GM12865 (cell line): ENCODE measurements at regions not wholly inside any gene's neighbourhood (a gene's known extent, or its start where the extent isn't known, plus 50 kb on each side); places are given as distances from the start of the nearest gene placed in this dataset.
A peak's percentile ranks its signal among the peaks of the same experiment; 100 is the strongest.

ENCODE experiments used
- DNase-seq: peaks from one replicate; pipeline ENCODE4 v3.0.0; 2010; ENCODE audit warnings: low read depth
- H3K4me3 ChIP-seq: 2 replicates; pipeline ENCODE4 v1.5.1; 2011; ENCODE audit warnings: mild to moderate bottlenecking, low read depth, low read length, control low read depth
- CTCF ChIP-seq: IDR thresholded peaks from 2 replicates; pipeline ENCODE4 v1.5.1; 2011; ENCODE audit warnings: low read length, control low read depth, low read depth, inconsistent platforms; ENCODE audit not compliant: insufficient read depth; ENCODE audit errors: missing control alignments

GRCh38 chr1:79530476-79530875 lies 523.9 kb upstream of the ADGRL4 start:
- no peak for DNase-seq
- TF ChIP-seq CTCF, result no peak

DNA sequence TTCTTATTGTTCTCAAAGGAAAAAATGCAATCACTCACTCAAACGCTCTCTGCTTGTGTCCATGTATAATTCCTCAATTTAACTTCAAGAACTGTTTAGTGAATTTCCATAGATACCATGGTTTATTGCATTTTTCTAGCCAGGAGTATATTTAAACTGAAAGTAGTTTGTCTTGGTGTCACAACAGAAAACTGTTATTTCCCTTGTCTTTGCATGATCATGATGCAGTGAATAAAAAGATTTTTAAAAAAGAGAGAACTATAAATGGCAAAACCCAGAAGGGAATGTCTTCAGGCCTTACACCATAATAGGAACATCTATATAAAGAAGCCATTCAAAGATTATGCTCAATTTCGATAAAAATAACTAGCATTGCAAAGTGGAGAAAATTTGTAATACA lies 523.5 kb upstream of the ADGRL4 start:
- no peak for DNase-seq
- no peak overlapping the region for H3K4me3 ChIP-seq
- TF ChIP-seq CTCF, result no peak

More at GRCh38 chr1:79530476-79530875, 523.9 kb upstream of the ADGRL4 start:
- no peak overlapping the region for H3K4me3 ChIP-seq

DNA sequence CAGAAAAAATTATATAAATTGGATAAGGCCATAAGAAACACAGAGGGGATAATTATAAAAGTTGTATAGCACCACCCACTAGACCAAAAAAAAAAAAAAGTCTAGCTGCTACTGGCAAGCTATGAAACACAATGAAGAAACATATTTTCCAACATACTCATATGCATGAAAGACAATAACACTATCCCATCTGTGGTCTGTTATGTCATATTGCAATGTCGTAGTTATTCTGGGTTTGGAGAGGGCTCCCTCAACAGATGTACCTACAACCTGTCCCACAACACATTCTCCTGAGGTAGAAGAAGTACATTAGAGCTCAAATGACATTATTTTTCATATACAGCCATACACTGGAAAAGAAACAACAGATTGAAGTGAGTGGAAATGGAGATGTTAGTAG lies 517.6 kb upstream of the ADGRL4 start:
- H3K4me3 ChIP-seq, result no peak overlapping the region
- TF ChIP-seq CTCF, result no peak
- no peak for DNase-seq

GRCh38 chr1:79519084-79519760 lies 512.7 kb upstream of the ADGRL4 start:
- no peak overlapping the region for H3K4me3 ChIP-seq
- peak; percentile 1 for DNase-seq
- TF ChIP-seq CTCF, result no peak

- no peak overlapping the region for H3K4me3 ChIP-seq
- DNase-seq, result no peak
- TF ChIP-seq CTCF, result no peak
Measured at GRCh38 chr1:79517470-79518224, 511.1 kb upstream of the ADGRL4 start.

- TF ChIP-seq CTCF, result no peak
- DNase-seq, result no peak
- no peak overlapping the region for H3K4me3 ChIP-seq
Measured at GRCh38 chr1:79507770-79508169, 501.2 kb upstream of the ADGRL4 start.

DNA sequence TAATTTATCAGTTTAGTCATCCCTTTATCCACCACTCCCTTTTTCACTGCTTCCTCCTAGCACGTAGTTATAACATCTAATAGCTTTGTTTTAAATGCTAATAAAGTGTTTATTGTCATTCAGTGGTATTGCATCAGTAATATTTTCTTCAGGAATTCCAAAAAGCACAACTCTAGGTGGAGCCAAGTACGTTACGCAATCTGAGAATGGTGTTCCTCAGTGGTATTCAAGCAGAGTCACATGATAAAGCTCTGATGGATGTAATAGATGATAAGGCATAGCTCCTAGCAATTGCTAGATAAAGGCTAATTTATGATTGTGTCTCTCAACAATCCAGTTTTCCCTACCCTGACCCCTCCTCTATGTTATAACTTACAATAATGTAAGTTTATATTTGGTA lies 494.6 kb upstream of the ADGRL4 start:
- no peak for TF ChIP-seq CTCF
- H3K4me3 ChIP-seq, result no peak overlapping the region
- no peak for DNase-seq
